ENCODE measurements at regions not wholly inside any gene's neighbourhood (a gene's known extent, or its start where the extent isn't known, plus 50 kb on each side); places are given as distances from the start of the nearest gene placed in this dataset.

DNA sequence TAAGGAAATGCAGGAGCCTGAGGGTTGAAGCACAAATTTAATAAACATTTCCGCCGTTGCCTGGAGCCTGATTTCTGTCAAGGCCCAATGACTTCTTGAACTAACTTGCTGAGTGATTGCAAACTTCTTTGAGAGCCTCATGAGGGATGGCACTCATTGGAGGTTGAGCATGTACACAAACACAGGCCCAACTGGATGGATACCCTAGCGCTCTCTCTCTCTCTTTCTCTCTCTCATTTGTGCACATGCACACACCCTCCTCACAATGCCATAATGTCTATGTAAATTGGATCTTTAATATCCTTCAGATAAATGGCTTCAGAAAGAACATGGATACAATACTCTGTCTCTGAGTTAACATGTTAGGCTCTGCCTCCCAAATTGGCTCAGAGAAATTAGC is 597.7 kb upstream of the CADM1 start:
- no peak for DNase-seq (ENCODE audit: low read depth in 2 of 2, low spot score in 1 of 2)

DNA sequence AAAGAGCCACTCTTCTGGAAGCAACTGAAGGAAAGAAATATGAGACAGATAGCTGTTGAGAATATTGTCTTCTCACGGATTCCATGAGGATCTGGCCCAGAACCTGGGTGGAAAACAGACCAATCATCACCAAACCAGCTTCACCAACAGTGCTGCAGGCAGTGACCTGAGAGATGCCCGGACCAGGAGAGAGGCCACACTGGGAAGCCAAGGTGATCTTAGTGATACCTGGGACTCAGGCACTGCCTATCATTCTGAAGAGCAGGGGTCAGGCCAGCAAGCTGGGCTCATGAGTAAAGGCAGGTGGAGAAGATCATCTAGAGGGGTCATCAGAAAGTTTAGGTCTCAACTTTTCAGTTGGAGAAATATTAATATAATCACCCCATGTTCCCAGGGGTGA is 595.8 kb upstream of the CADM1 start:
- DNase-seq (ENCODE audit: low read depth in 2 of 2, low spot score in 1 of 2), result no peak

DNA sequence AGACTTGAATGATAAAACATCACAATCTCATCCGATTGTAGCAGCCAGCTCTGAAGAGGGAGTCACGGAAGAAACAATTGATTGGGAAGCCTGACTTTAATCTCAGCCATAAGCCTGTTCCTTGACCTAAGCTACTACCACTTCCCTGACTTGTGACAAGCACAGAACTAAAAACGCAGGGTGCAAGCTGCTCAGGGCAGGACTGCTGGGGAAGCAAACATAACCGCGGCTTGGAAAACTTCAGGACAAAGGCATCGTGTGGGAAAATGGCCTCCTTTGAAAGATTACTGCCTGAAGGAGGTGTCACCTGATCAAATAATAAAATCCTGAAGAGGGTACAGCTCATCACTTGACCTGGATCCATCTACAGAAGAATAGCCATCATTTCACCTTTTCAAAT is 595.3 kb upstream of the CADM1 start:
- DNase-seq (ENCODE audit: low read depth in 2 of 2, low spot score in 1 of 2), result no peak

DNA sequence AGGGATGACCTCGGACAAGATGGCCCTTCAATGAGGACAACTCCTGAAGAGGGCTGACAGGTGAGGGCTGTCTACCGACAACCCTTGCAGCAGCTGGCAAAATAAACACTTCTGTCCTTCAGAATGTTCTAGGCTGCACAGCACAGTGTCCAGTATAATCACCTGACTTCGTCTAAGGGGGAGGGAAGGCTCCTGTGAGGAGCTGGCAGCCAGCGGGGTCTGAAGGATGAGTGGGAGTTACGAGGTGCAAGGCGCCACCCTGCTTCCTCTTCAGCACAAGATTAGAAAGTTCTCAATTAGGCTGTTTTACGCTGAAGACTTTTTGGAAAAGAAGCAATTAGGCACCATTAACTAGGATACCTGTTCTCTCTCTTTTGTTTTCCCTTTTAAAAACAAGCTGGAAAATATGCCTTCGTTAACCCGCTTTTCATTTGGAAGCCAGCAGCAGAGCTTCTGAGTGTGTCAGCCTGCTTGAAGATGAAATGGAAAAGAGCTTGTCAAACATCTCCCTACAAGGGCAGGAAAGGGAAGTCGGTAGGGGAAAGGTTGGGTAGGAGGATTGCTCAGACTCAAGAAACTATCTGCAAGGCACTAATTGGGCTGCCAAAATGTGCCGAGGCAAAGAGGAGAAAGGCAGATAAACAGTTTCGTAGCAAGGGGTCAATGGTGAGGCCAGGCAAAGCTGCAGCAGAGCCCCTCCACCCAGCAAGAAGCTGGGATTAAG is 592.2 kb upstream of the CADM1 start:
- no peak for DNase-seq (ENCODE audit: low read depth in 2 of 2, low spot score in 1 of 2)

DNA sequence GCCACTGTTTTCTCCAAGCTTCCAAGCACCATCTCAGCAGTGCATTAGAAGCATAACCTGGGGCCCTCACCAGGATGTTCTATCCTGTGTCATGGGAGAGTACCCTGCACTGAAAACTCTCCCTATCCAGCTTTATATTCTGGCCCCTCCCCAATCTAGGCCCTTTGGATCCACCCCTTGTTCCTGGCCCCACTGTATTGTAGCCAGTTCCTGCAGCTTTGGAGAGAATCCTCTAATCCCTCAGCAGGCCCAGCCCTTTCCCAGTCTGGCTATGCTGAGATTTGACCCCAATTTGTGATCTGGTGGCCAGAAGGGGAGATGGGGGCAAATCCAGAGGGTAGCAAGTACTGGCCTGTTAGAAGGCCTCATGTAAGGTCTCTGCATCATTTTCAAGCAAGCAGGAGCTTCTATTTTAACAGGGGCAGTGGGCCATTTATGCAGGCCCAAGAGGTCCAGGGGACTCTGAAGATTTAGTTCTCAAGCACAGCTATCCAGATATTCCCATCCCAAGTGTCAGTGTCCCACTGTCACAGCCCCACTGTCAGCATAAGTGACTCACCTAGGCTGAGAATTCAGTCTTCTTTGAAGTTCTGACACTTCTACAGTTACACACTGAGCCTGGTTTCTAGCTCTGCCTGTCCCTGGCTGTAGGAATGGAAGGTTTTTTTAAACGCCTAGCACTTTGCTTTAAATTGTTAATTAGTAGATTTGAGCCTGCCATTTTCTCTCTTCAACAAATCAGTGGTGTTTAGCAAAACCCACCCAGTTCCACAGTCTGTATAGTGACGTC is 589.5 kb upstream of the CADM1 start:
- no peak for DNase-seq (ENCODE audit: low read depth in 2 of 2, low spot score in 1 of 2)

DNA sequence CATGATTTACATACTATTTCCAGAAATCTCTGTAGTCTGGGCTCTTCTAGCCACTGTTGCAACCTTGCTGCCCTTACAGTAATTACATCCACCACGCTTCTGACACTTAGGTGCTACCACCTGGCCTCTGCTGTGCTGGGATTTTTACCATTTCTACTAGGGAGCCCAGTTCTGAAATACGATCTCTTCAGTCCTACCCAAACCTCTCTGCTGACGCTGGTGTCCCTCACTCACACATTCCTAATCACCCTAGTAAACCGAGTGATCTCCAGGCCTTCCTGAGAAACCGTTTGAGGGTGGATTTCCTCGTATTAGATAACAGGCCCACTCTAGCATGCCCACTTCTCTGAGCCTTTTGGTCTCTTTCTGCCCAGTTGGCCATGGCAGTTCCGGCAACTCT is 588.9 kb upstream of the CADM1 start:
- DNase-seq (ENCODE audit: low read depth in 2 of 2, low spot score in 1 of 2), result no peak

DNA sequence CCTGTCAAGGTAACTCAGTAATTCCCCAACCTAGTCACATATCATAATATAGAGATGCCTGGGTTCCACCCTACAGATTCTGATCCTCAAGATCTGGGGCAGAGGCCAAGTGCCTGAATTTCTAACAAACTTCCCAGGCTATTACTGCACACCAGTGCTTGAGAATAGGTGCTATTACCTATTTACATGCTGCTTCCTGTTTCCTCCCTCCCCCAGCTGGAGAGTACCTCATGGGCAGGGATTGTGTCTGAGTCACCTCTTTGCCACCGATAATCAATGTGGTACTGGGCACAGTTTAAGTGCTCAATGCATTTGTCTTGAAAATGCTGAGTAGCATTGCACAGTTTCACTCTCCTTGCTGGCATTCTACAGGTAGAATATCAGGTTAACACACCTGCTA is 582.2 kb upstream of the CADM1 start:
- DNase-seq (ENCODE audit: low read depth in 2 of 2, low spot score in 1 of 2), result no peak

DNA sequence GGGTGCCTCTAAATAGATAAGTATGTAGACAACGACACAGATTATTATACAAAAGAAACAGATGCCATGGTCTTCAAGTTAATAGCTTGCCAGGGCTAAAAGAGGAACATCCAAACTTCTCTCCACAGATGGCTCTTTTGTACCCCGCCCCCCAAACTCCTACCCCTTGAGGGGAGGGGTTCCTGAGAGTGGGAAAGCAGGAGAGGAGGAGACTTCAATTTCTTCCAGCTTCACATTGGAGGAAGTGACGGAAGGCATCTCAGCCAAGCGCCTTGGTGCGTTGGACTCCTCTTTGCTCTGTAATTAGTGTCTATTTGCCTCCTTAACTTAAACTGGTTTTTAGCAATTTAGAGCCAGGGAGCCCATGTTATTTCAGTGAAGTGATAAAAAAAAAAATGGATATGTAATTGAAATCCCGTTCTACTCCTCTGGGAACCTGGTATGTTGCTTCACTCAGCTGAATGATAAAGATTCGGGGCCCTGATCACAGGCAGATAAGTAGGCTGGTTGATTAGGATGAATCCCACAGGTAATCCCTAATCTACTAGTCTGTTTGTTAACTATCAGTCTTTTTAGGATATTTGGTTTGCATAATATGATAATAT is 580.9 kb upstream of the CADM1 start:
- DNase-seq (ENCODE audit: low read depth in 2 of 2, low spot score in 1 of 2), result no peak

DNA sequence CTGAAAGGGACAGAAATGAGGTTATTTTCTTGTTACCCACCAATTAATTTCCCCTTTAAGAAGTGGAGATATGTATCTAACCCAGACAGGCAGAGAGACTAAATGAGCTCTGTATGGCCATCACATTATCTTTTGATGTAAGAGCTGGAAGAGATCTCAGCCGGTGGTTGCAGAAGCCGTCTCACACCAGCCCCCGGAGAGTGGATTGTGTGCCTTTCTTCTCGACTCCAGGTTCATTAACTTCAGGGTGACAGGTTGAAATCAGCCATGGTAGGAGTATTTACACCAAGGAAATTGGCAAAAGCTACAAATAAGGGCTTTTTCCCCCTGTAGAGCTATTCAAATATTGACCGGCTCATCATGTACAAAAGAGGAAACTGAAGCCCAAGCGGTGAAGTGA is 580.3 kb upstream of the CADM1 start:
- DNase-seq (ENCODE audit: low read depth in 2 of 2, low spot score in 1 of 2), result no peak

DNA sequence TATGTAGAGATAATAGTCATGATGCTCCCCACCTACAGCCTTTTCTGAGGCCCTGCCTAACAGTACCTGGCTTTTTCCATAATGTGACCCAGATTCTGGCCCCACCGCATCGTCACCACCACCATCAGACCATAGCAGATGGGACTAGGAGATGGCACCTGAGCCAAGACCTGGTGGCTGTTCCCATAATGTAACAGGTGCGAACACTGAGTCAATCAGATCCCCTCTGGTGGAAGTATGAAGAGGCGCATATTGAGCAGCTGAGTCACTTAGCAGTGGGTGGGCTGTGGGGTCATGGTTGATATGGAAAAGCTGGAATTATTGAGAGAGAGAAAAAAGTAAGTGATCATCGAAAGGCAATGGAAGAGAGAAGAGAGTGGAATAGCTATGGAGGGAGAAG is 578.0 kb upstream of the CADM1 start:
- no peak for DNase-seq (ENCODE audit: low read depth in 2 of 2, low spot score in 1 of 2)

DNA sequence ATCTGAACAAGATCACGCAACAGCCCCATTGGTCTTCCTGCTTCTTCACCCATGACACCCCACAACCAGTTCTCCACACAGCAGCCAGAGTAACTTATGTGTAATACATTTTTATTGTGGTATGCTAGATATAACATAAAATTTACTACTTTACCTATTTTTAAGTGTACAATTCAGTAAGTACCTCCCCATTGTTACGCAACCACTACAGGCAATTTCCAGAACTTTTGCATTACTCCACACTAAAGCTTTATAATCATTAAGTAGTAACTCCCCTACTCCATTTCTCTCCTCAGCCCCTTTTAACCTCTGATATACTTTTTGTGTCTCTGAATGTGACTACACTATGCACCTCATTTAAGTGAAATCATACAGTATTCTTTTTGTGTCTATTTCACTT is 575.4 kb upstream of the CADM1 start:
- DNase-seq (ENCODE audit: low read depth in 2 of 2, low spot score in 1 of 2), result no peak

DNA sequence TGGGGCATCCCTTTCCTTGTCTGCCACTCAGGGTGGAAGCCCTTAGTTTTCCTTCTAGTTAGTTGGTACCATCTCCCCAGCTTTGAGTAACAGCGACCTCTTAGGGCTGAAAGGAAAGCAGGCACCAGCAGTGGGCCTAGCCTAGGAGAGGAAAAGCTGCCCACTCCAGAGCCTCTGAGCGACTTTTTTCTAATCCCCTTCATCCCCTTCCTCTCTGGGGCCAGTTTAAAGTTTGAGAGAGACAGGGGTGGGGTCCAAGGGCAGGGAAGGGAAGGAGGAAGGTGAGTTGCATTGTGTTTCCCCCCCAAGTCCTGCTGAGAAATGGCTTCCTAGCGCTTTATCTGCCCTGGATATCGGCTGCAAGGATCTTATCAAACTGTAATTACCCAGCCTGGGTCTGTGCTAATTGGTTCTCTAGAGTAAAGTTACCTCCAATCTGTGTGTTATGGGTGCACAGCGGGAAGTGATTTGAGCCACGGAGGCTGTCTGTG is 573.9 kb upstream of the CADM1 start:
- DNase-seq (ENCODE audit: low read depth in 2 of 2, low spot score in 1 of 2), result no peak

DNA sequence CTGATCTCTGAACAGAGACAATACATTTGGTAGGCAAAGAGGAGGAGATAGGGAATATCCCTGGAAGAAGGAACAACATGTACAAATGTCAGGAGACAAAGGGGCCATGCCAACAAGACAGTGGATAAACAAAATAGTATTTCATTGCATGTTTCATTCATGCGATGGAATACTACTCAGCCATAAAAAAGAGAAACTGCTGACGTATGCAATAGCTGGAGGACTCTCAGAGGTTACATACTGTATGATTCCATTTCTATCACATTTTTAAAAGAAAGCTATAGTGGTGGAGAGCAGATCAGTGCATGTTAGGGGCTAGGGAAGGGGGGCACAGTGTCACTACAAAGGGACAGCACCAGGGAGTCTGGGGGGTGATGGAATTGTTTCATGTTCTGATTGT is 572.9 kb upstream of the CADM1 start:
- DNase-seq (ENCODE audit: low read depth in 2 of 2, low spot score in 1 of 2), result no peak

DNA sequence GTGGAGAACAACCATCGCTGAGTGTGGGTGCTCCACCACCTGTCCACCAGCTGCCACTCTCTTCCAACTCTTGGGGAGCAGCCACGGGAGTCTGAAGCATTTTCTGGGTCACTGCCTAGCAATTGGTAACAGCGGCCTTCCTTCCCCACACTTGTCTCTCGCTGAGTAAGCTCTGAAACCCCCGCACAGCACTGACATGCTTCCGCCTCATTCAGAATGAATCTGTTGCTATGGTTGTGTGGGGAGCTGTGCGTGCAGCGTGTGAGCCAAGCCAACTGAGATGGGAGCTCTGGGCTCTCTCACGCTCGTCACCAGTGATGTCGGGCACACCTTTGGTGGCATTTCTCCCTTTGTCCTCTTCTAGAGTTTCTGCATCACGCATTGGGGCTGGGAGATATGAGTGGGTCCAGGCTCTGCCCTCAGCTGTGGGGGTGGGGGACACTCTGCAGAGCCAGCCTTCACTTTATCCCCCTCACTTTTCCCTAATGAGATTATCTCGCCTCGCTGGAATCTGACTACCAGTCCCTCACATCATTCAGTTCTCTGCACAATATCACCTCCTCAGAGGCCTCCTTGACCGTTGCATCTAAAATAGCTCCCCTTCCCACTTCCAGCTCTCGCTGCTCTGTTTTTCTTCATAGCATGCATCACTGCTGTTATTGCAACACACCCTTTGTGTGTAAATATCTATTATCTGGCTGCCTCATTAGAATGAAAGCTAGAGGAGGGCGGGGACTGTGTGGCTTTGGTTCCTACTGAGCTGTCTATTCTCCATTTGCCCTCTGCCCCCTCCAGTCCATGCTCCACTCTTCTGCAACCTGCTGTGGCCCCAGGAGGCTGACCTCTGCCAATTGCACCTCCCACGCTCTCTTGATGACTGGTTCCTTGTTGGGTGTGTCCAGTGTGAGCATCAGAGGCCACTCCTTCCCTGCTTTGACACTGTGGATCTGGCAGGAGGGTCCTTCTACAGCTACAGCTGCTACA is 569.9 kb upstream of the CADM1 start:
- no peak for DNase-seq (ENCODE audit: low read depth in 2 of 2, low spot score in 1 of 2)

DNA sequence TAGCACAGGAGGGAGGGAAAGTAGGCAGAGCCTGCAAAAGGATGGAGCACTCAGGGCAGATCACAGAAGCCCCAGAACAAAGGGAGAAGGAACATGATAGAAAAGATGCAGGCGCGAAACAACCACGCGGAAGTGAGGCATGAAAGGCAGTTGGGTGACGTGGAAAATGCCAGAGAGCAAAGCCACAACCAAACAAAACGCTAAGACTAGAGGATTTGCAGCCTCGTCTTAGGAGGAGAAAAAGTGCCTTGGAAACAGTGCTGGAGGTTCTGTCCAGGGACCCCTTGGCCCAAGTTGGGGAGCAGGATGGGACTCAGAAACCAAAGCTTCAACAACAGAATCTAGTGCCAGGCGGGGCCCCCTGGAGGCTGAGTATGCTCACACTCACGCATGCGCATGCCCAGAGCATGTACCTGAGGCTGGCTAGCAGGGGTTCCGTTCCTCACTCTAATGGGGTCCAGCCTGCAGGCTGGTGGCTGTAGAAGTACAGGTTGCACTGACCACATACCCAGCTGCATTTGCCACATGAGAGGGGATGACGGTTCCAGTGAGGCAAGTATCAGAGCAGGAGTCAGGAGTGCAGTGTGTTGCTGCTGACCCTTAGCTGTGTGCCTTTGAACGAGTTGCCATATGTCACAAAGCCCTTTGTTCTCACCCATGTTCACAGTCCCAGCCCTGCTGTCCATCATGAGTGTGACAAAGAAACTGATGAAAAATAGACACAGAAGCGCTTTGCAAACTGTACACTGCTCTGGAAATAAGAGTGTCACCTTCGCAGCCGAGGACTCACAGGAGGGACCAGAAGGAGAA is 568.6 kb upstream of the CADM1 start:
- DNase-seq (ENCODE audit: low read depth in 2 of 2, low spot score in 1 of 2), result no peak

DNA sequence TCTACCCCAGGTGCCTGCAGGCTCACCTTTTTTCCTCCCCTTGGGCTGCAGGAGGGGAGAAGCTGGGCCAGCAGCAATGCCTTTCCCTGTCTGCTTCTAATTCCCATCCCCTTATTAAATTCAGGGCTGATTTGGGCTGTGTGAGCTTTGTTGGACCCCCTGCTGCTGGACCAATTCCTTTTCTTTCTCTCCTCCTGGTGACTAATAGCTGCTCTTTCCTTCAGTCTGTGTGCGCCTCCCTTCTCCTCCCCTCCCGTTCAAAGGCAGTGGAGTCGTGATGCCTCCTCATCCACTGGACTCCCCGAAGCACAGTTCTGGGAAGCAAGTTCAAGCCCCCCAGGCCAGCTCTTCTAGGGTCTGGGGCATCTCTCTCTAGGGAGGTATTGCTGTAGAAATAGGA is 567.9 kb upstream of the CADM1 start:
- DNase-seq (ENCODE audit: low read depth in 2 of 2, low spot score in 1 of 2), result no peak

DNA sequence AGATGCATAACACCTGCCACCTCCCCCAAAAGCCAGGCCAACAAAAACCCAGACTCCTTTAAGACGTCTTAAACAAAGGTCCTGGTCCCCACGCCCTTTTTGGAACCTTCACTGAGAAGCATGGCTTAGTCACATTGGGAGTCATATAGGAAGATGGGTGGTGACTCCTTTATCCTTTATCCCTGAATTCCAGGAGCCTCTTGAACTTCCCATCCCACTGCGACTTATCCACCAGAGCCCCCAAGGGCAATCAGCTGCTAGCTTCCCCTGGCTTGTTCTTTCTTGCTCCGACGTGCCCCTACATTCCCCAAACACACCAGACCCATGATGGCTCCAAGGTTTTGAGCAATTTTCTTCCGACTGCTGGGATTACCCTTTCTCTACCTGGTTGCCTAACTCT is 567.0 kb upstream of the CADM1 start:
- no peak for DNase-seq (ENCODE audit: low read depth in 2 of 2, low spot score in 1 of 2)

DNA sequence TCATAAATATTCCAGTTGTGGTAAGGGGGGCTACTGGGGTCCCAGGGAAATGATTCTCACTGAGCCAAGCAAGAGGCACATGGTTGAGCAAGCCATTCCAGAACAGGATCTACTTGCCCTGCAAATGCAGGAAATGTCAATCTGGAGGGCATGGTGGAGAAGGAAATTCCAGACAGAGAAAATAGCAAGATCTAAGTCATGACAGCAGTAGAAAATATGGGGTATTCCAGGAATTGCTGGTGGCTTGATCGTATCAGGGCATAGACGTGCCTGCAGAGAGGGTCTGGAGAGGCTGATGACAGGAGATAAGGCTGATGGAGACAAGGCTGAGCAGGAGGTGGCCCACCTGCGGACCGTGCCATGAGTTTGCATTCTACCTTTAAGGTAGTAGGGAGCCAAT is 566.3 kb upstream of the CADM1 start:
- no peak for DNase-seq (ENCODE audit: low read depth in 2 of 2, low spot score in 1 of 2)

DNA sequence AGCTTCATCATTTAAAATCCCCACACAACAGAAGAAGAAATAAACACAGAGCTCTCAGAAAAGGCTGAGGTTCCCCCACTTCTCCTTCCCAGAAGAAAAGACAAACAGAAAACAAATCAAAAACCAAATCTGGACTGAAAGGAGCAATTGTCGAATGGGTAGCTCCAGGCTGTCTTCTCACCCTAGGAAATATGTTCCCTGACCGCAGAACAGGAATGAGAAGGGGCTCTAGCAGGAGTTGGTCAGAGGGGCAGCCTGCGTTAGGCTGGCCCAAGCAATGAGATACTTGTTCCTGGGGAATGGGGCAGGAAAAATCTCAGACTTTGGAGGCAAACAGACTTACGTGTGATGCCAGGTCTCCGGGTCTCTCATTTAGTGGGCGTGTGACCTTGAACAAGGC is 562.6 kb upstream of the CADM1 start:
- no peak for DNase-seq (ENCODE audit: low read depth in 2 of 2, low spot score in 1 of 2)

DNA sequence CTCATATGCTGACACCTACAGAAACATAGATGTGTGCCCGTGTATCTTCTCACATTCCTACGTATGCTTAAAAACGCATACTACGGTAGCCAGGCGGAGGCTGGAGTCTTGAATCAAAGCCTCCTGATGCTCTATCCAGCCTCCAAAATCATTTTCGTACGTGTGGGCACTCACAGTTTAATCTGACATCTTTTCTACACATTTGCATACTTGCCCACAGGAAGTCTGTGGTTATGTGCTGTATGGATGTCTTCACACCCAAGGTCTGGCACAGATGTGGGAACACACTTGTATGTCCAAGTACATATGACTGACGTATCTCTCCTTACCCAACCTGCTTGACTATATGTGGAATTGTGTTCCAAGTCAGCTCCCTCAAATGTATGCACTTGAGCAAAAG is 561.8 kb upstream of the CADM1 start:
- DNase-seq (ENCODE audit: low read depth in 2 of 2, low spot score in 1 of 2), result no peak
